ENCODE measurements at regions not wholly inside any gene's neighbourhood (a gene's known extent, or its start where the extent isn't known, plus 50 kb on each side); places are given as distances from the start of the nearest gene placed in this dataset.

DNA sequence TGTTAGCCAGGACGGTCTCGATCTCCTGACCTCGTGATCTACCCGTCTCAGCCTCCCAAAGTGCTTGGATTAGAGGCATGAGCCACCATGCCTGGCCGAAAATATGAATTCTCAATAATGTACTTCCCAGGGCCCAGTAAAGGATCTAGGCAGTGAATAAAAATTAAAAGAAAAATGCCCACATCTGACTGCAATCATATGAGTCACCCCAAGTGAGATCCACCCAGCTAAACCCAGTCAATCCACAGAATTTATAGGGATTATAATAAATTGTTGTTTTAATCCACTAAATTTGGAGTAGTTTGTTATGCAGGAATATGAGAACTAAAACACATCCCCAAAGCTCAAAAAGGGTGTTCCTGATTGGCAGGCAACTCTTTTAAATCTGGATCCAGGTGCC, 93.5 kb upstream of the STK39 start:
- no peak for DNase-seq

DNA sequence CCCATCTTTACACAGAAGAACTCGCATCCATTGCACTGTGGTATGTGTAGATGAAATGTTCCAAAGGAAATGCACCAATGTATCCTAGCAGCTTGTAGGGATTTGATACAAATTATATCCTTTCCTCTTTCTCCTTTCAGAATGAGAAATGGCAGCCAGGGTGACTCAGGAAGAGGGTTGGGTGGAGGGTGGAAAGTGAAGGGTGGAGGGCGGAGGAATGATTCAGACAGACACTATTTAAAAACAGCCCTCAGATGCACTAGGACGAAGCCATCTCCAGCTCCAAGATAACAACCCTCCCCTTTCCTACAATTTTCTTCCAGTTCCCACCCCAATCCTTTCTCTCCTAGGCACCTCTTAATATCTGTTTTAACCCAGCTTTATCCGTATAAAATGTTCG, 96.2 kb upstream of the STK39 start:
- DNase-seq, result no peak

DNA sequence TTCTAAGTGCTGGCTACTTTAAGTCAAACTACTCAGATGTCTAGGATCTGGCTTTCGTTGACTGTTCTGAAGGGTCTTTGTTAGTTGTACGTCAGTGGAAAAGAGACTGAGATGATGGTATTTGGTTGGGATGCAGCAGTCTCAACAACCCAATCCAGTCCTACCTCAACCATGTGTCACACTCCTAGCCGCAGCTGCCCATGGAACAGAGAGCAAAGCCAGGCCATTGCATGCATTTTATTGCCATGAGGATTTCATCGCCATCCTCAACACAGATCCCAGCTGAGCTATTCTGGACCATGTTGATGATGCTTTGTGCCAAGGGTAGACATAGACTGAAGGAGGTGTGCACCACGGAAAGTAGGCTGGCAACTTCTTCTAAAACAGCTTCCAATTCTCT, 97.3 kb upstream of the STK39 start:
- DNase-seq, result no peak

DNA sequence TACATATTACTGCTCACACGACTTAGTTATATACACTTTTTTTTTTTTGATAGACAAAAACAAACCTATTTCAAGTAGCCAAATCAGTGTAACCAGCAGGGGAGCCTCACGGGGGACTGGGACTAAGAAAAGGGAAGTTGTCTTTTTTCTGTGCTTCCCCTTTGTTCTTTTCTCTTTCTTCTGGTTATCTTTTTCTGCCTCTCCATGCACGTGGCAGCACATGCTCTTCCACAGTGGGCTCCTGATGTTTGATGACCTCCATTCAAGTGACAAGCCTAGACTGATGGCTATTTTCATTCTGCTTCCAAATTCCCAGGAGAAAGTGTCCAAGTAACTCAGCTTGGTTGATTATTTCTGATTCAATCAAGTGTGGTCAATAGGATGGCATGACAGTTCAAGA, 98.2 kb upstream of the STK39 start:
- no peak for DNase-seq

DNA sequence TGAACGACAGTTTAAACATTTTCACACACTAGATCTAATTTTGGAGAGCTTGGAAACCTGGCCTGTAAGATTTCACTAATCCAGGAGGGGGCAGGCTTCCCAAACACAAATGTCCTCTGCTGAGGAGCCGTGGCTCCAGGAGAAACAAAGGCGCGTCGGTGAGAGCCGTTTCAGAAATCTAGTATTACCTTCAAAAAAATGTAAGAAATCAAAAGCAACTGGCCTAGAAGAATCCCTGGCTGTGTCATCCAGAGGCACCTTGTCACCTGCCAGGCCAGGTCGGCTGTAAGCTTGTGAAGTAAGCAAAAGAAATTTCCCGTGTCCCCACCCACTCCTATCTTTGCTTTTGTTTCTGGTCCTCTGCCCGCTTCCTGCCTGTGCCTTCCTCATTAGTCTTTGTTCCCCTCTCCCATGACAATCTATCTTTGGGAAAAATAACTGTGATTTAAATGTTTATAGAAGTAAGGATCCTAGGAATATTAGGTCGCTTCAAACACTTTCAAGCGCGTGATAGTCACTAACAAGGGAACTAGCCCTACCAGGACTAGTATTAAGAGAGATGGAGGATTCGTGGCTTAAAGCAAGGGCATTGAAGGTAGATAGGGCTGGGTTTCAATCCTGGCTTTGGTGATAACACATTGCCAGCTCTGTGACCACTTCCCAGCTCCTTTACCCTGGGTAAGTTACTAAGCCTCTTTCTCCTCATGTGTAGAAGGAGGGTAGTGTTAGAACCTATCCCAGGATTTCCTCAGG, 99.5 kb upstream of the STK39 start:
- peak in 1 of 2 experiments; percentile 53 for DNase-seq

DNA sequence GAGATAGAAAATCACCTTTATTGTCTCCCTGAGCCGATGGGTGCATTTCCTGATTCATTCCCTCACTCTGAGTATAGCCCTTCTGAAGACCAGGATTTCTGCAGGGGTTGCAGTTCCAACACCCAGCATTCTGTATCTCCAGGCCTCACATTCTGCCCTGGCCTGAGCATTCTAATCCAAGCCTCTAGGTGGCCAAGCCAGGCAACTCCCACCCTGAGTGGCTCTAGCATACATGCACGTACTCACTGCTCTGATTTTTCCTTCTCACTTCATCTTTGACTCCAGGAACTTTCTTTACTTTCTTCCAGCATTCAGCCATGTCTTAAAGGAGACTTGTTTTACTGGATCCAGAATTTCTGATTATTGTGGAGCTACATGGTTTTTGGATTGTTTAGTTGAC, 100.7 kb upstream of the STK39 start:
- DNase-seq, result peak; percentile 20 to 26

DNA sequence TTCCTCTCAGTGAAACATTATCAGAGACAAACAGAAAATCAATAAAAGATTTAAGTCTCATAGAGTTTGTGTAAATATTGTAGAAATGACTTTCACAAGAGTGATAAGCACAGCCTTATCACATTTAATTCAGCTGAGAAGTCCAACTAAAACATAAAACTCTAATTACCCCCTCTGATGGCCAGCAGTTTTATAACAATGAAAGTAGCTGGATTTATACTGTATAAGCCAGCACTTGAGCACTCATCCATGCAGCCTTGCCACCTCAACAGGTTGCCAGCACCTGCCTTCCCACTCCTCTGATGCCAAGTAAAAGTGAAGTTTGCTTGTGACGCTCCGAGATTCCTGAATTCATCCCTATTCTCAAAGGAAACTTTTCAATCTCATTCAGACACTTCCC, 103.0 kb upstream of the STK39 start:
- peak in 1 of 2 experiments; percentile 11 for DNase-seq

DNA sequence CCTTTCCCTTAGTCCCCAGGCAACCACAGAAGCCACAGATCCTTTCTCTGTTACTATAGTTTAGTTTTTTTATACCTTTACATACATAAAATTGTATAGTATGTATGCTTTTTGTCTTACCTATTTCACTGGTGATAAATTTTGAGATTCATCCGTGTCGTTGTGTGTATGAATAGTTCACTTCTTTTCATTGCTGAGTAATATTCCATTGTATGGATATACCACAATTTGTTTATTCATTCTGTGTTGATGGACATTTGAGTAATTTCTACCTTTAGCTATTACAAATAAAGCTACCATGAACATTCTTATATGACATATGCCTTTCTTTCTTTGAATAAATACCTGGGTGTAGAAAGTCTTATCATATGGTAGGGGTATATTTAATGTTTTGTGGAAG, 102.8 kb upstream of the CERS6 start:
- no peak for DNase-seq

DNA sequence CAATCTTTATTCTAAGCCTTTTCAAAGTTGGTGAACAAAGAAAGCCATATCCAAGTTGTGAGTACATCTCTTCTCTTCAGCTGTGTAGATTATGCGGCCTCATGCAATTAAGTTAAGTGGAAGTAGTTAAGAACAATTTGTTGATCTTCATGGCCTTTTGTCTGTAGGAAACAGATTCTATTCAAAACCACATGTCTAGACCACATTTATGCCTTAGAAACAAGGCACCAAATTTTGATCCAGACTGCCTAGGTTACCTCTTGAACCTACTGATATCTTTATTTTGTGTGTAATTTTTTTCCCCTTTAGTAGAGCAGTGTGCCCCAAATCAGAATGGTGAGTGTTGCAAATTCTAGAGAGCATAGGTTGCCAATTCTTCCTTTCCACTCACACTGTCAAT, 101.6 kb upstream of the CERS6 start:
- no peak for DNase-seq

DNA sequence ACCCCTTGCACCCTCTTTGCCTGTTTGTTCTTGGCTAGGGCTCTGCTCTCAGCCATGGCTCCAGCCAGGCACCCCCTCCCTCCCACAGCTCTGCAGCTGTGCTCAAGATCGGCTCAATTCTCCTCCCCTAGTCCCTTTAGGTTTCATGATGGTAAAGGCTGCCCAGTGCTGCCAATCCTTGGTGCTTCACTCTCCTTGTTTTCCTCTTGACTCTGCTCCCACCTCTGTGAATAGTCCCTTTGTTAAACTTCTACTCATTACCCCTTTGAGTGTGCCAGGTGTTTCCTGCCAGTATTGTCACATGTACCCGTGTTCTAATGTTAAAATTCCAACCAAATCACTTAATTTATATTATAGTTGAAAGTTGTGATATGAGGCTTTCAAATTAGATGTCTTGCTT, 101.0 kb upstream of the CERS6 start:
- no peak for DNase-seq

DNA sequence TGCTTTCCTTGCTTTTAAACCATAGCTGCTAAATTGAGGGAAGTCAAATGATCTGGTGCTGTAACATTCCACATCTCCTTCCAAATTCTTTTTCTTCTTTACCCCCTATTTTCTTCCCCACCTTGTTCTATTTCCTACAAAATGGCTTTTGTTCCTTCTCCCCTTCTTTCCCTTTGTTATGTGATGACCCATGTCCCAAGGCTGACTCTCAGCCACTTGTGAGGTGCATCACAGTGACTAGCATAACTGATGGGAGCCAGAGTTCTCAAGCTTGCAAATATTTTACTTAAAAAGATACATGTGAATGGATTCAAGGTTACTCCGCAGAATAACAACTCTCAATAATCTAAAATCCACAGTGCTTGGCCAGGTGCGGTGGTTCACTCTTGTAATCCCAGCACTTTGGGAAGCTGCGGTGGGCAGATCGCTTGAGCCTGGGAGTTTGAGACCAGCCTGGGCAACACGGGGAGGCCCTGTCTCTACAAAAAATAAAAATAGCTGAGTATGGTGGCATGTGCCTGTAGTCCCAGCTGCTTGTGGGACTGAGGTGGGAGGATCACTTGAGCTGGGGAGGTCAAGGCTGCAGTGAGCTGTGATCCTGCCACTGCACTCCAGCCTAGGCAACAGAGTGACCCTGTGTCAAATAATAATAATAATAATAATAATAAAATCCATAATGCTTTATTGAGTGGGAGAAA, 100.1 kb upstream of the CERS6 start:
- DNase-seq, result no peak

DNA sequence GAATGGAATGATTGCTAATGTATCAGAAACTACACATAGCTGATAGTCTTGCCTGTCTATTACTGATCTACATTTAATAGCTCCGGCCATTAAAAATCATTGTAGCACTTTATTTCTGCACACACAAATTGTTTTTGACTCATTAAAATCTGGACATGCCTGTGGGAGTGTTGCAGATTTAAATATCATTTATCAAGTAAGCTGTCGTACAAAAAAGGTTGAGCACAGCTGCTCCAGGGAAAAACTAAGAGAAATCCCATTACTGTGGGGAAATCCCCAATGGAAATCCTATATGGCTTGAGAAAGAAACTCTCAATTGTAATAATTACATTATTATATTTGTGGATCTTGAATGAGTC, 99.6 kb upstream of the CERS6 start:
- DNase-seq, result no peak

DNA sequence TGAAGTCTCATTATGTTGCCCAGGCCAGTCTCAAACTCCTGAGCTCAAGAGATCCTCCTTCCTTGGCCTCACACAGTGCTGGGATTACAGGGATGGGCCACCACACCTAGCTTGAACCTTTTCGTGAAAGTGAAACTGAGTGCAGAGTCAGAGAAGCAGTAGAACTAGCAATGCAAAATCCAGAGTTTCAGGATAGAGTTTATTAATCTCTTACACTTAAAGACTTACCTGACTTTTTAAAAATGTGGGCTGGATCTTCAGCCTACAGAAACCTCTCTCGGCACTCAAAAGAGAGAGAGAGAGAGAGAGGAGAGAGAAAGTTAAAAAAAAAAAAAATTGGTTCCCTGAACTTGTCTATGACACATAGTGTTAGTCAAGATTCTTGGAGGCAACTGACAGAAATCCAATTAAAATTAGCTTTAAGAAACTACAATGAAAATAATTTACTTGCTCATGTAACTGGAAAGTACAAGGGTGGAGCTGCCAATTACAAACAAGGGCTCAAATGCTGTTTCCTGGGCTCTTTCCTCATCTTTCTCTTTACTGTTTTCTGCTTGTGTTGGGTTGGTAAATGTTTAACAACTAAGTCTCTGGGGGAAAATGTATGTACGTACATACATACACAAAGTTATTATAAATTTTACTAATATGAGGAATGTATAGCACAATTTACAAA, 98.1 kb upstream of the CERS6 start:
- DNase-seq, result no peak

DNA sequence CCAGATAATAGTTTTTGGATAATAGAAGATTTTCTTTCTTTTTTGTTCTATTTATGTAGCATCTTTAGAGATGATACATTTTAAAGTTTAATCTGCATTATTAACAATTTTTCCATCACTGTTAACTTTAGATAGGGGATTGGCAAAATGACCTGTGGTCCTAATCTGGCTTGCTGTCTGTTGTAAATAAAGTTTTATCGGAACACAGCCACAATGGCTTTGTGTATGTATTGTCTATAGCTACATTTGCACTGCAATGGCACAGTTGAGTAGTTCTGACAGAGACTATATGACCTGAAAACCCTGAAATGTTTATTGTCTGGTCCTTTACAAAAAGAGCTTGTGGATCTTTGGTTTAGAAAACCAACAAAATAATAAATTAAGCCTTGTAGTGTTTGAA, 97.0 kb upstream of the CERS6 start:
- DNase-seq, result no peak

DNA sequence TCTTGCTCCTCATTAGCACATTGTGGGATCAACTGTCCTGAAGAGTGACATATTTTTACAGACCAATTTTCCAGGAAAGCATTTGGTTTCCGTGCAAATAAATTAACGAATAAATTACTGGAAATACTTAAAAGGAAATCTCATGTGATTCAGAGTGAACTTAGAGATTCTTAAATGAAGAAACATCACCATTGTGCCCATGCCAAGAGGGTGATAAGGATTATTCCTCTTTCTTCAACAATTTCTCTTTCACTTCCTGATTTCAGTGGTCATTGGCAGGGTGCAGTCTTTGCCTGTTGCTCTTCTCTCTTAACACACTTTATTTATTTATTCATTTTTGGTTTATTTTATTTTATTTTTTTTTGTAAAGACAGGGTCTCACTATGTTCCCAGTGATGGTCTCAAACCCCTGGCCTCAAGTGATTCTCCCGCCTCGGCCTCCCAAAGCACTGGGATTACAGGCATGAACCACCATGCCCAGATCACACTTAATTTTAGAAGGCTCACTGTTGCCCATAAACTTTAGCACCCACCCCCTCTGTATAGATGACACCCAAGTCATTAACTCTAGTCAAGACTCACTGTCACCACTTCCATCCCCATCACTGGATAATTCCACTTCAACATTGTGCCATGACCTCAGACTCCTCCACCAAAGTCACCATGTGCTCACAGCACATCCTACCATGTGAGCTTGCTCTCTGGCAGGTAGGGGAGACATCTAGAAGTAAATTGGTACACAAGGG, 92.6 kb upstream of the CERS6 start:
- DNase-seq, result no peak

DNA sequence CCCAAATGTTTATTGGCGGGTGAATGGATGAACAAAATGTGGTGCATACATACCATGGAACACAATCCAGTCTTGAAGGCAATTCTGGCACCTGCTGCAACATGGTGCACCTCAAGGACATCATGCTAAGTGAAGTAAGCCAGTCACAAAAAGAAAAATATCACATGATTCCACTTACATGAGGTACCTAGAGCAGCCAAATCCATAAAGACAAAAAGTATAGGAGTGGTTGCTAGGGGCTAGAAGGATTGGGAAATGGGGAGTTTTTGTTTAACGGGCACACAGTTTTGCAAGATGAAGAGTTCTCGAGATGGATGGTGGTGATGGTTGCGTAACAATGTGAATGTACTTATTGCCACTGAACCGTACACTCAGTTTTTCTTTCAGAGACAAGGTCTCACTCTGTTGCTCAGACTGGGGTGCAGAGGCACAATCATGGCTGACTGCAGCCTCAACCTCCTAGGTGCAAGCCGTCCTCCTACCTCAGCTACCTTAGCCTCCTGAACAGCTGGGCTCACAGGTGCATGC, 90.9 kb upstream of the CERS6 start:
- no peak for DNase-seq

DNA sequence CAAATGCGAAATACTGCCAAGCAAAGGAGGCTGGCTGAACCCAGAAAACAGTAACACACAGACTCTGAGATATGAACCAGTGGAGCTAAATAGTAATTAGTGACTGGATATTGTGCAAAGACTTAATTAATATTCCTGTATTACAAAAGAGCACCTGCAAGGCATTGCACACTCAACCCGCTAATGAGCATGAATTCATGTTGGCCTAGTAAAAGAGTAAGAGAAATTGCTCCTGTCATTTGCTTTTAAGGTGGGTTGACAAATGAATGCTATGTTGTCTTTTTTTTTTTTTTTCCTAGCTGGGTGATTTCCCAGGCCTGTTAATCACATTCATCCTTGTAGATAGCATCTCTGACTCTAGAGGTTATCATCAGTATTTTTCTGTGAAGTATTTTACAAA, 87.0 kb upstream of the CERS6 start:
- no peak for DNase-seq

DNA sequence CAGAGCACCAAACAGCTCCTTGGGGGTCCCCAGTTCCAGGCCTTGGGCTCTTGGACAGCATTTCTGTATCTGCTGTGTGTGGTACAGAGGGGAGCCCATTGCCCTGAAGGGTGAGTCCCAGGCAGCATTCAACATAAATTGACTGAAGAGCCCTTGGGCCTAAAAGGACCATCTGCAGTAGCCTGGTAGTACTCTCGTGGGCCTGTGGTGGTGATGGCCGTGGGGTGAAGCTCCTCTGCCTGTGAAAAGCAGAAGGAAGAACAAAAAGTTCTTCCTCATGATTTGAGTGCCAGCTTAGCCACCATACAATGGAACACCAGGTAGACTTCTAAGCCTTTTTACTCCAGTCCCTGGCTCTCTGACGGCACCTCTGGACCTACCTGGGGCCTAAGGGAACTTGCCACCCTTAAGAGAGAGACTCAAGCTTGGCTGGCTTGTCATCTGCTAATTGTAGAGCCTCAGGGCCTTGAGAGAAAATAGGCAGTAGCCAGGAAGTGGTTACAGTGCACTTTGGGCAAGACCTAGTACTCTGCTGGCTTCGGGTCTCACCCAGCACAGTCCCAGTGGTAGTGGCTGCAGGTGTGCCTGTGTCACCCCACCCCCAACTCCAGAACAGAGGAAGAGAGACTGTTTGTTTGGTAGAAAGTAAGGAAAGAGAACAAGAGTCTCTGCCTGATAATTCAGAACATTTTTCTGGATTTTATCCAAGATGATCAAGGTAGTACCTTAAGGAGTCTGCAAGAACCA, 84.6 kb upstream of the CERS6 start:
- DNase-seq, result no peak

DNA sequence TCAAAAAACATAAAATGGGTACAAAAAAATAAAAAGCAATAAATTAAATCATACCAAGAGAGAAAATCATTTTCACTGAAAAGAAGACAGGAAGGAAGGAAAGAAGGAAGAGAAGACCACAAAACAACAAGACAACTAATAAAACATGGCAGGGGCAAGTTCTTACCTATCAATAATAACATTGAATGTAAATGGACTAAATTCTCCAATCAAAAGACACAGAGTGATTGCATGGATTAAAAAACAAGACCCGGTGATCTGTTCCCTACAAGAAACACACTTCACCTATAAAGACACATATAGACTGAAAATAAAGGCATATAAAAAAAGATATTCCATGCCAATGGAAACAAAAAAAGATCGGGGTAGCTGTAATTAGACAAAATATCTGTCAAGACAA, 82.6 kb upstream of the CERS6 start:
- no peak for DNase-seq

DNA sequence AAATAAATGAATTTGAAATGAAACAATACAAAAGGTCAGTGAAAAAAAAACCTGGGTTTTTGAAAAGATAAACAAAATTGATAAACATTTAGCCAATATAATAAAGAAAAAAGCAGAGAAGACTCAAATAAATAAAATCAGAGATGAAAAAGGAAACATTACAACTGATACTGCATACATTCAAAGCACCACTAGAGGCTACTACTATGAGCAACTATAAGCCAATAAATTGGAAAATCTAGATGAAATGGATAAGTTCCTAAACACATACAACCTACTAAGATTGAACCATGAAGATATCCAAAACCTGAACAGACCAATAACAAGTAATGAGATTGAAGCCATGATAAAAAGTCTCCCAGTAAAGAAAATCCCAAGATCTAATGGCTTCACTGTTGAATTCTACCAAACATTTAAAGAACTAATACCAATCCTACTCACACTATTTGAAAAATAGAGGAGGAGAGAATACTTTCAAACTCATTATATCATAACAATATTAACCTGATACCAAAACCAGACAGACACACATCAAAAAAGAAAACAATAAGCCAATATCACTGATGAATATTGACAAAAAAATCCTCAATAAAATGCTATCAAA, 80.8 kb upstream of the CERS6 start:
- DNase-seq, result peak in 1 of 2 experiments; percentile 23

DNA sequence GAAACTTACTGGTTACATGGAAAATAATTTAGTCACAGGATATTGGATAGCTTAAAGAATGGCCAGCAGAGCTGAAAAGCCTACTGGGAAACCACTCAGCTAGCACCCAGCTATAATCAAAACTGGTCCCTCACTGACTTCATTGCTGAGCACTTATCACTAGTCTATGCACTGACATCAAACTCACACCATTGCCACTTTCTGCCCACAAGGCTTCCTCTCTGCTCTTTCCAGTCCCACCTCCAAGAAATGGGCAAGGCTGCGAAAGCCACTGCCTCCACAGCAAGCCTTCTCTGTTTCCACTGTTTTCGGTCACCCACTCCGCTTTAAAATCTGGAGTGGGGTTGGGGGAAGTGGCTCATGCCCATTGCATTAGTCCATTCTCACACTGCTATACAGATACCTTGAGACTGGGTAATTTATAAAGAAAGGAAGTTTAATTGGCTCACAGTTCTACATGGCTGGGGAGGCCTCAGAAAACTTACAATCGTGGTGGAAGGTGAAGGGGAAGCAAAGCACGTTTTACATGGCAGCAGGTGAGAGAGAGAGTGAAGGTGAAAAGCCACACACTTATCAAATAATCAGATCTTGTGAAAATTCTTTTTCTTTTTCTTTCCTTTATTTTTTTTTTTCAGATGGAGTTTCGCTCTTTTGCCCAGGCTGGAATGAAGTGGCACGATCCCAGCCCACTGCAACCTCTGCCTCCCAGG, 77.0 kb upstream of the CERS6 start:
- DNase-seq, result no peak
